Activated CD8-positive, alpha-beta memory T cell treated with anti-CD3 and anti-CD28 coated beads for 36 hours (primary cell): ENCODE measurements at regions not wholly inside any gene's neighbourhood (a gene's known extent, or its start where the extent isn't known, plus 50 kb on each side); places are given as distances from the start of the nearest gene placed in this dataset.

Experiments used
- CTCF ChIA-PET: fragments of 350-600 bp; sonication (Branson Sonifier 250); formaldehyde crosslinking; loops from one replicate; lab custom pipeline; 2021; ENCODE audit warnings: antibody characterized with exemption; lab: Charles Lee
- POLR2A ChIA-PET: fragments of 350-600 bp; sonication (Branson Sonifier 250); formaldehyde crosslinking; loops from one replicate; lab custom pipeline; 2021; ENCODE audit warnings: antibody characterized with exemption; lab: Charles Lee

DNA sequence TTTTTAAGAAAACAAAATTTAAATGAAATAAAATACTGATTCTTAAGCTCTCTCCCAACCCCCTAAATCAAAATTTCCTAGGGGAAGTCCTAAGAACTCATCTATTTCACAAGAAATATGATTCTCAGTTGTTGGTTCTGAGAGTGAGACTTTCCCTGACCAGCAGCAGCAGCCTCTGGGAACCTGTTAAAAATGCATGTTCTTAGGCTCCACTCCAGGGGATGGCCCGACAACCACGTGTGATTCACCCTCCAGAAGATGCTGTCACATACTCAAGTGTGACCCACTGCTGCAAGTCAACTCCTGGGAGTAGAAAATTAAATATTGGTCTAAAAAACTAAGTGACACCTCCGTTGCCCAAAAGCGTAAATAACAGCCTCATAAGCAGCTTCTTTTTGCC lies 343.2 kb upstream of the NR2F2 start:
- ChIA-PET CTCF (no interaction called here), POLR2A (no interaction called here)

DNA sequence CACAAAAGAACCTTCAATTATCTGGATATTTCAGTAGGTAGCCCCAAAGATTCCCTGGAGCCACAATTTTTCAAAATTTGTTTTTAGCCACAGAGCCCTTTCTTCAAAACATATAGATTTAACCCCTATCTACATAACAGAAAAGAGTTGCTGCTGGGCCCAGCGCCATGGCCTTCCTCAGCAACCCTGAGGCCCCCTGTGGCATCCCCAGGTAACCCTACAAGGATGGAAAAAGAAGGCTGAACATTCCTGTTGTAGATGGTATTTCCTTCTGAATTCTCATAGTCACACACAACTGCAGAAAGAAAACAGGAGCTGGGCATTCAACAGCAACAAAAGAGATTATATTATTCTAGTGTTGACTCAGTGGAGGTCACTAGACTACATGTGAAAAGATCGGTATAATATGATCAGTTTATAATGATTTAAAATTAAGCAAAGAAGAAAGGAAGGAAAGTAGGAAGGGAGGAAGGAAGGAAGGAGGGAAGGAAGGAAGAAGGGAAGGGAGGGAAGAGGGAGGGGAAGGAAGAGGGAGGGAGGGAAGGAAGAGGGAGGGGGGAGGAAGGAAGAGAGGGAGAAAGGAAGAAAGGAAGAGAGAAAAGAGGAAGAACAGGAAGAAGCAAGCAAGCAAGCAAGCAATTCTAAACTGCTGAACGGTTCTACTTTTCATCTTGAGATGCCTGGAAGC lies 342.5 kb upstream of the NR2F2 start:
- ChIA-PET CTCF (no interaction called here), POLR2A (no interaction called here)

DNA sequence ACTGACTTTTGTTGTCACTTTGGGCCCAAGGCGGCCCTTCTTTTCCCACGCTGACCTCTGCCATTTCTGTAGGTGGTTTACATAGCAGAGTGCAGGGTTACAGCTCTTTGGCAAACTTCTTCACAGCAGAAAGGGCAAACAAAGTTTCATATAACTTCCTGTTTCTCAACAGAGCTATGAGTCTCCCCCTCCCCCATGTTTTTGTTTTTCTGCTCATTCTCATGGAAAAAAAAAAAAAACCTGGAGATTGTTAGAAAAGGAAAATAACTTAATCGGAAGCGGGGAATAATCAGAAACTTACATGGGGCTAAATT lies 342.0 kb upstream of the NR2F2 start:
- CTCF ChIA-PET, result no interaction called here
- POLR2A ChIA-PET, result no interaction called here

DNA sequence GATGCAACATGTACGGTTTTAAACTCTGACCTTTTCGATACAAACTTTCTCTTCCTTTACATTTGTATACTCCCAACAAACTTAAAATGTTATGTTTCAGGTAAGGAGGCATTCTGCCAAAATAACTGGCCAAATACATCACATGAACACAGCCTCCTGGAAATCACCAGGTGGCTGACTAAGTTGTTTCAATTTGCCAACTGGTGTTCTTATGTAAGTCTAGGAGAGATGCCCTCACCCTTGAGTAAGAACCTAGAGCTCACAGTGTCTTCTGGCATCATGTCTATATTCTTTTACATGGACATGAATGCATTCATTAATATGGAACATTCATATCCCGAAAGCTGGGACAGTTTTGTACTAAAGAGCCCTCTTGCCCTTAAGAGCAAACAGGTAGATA lies 341.1 kb upstream of the NR2F2 start:
- CTCF ChIA-PET, result no interaction called here
- POLR2A ChIA-PET, result no interaction called here

DNA sequence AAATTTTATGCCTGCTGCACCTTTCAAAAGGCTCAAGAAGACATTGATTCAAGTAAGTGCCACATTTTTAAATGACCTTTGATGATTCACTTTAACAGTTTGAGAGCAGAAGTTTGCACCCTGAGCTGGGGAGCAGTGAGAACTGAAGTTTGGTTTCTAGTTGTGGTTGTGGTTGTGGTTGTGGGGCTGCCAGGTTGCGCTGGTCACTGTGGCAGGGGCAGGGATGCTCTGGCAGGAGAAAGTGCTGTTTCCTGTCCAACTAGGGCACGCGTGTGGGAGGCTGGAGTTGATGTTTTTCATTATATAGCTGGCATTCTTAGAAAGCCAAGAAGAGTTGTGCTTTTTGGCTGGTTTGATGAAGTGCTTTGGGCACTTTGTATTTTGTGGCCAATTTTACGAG lies 339.7 kb upstream of the NR2F2 start:
- CTCF ChIA-PET, result interaction anchor here (0.9 kb wide), 1 partner anchor 11 kb away, joined by 3 read pairs; no protein-coding TSS in a partner anchor

DNA sequence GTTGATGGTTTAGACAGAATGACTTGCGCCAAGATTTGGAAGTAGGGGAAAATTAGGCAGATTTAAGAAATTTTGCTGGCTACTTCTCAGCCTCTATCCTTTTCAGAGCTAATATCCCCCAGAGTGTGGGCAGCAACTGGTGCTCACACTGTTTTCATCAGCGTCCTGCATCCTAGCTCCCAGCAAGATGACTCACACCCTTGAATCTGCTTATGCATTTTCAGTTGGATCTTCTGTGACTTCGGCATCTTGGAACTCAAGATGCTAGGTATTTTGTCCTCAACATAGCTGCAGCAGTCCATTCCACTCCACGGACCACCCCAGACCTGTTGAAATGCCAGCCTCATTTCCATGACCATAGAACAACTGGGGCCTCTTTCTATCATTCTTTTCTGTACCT lies 336.1 kb upstream of the NR2F2 start:
- ChIA-PET POLR2A (no interaction called here), CTCF (no interaction called here)

More for the DNA sequence above, 339.7 kb upstream of the NR2F2 start:
- POLR2A ChIA-PET, result no interaction called here

DNA sequence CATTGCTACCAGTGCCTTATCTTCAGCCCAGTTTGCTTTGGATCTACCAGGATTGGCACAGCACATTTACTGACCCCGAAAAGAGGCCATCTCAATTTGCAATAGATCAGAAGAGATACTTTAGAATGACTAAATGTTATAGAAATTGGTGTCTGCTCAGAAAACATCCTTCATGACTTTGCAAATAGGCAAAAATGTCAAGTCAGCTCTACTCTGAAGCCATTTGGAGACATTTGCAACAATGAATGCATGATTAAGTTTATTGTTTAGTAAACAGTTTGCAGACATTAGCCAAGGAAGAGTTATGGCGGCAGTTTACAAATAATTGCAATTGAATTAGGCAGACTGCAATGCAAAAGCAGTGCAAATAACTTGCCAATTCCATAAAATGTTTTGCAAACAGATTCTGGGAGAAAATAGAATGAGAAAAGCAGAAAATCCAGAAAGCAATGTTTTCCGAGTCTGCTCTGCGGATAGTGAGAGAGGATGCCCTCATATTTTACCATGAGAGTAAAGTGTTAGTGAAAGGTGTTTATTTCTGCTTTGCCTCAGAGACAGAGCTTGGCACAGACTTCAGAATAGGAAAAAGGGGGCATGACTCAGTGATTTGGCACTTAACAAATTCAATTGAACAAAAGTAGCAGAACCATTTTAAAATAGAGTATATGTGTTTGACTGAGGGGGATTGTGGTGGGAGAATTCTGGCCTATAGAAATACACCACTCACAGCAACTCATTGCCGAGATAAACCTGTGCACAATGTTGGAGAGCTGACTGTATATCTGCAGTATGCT lies 334.9 kb upstream of the NR2F2 start:
- ChIA-PET POLR2A (no interaction called here), CTCF (no interaction called here)

DNA sequence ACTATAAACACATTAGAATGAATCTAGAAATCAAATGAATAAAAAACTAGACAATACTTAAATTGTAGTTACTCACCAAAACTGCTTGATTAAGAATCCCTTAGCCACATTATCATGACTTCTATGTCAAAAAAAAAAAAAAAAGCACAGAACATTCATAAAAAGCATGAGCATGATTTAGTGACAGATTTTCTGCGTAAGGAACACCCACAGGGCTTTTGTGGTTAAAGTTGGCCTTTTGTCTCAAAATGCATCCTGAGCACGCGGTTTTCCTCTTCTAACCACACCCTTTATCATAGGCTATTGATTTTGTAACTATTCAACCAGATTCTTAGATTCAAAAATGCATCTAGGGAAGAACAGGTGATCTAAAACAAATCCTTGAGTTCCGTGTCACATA lies 334.0 kb upstream of the NR2F2 start:
- ChIA-PET POLR2A (no interaction called here), CTCF (no interaction called here)

DNA sequence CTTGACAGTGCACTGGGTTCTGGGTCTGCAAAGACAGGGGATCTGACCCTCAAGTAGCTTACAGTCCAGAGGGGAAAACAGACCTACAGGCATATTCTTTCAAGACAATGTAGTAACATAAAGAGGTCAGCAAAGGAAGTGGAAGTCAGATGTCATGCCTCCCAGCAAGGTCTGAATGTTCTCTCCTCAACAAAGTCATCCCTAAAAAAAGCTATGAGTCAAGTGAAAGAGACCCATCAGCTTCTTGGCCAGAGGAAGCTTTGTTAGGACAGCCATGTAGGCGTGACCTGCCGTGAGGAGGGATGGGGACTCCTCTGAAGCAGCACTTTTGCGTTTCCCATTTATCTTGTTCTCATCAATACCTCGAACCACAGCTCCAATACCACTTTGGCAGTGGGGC lies 331.6 kb upstream of the NR2F2 start:
- CTCF ChIA-PET, result no interaction called here
- POLR2A ChIA-PET, result no interaction called here

DNA sequence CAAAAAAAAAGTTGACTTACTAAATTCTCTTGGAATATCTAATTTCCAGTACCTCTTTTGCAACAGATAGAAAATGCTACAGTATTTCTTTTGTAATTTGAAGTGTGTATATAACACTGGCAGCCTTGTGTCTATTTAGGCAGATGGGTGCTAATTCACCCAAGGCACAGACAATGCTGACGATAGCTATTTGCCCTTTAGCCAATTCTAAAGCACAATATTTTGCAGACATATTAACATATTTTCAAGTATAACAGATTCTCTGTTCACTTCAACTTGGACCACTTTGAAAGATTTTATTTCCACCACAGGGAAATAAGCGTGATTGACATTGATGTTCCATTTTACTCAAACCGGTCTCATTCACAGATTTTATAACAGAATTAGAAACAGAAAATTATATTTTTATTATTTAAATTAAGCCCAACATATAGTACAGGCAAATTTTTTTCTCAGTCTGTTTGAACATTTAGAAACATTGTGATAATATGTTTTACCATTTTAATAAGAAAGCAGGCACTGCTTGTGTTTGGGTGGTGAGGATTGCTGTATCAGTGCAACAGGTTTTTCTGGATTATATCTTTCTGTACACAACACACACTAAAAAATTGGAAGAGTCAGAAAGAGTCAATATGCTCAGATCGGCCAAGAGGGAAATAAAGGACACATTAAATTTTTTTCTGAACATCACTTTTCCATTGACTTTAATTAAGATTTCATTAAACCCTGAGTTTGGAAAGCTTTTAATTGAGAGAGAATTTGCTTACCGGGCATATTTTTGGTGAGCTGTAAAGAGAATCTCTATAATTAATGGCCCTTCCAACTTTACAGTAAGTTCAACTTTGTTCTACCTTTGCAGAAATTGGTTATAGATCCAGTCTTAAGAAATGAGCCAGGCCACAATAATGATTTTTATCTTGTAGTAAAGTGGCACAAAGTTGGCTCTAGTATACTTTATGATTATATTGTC lies 327.3 kb upstream of the NR2F2 start:
- ChIA-PET CTCF (no interaction called here), POLR2A (no interaction called here)

DNA sequence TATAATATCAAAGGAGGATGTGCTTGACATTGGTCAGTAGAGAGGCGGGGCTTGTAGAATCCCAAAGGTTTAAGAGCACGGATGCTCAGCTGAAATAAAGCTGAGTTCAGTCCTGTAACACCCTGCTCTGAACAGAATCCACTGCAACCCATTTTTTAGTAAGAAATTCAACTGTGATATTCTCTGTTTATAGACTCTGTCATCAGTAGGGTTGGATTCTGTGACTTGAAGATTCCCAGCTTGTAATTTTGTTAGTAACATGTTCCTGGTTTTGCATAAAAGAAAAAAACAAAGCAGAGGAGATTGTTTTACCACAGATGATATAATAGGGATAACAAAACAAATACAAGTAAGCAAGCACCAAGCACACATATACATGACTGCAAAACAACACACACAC lies 324.6 kb upstream of the NR2F2 start:
- ChIA-PET POLR2A (no interaction called here), CTCF (no interaction called here)

DNA sequence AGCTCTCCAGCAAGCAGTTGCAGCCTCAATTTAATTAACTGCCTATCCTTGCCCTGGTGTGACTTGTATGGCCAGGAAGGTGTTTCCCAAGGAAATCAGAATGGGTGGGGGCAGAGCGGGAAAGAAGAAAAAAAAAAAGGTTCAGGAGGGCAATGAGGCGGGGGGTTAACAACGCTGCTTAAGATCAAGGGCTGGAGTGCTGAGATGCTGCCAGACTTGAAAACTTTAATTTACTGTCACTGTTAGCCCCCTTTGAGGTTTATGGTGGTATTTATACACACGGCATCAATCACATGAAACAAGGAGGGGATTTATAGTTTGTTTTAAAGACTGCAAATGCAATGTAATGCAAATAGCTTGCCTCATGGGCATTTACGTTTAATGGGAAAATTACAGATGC lies 319.4 kb upstream of the NR2F2 start:
- ChIA-PET POLR2A (no interaction called here), CTCF (interaction anchor here (0.7 kb wide), 1 partner anchor 64 kb away, joined by 3 read pairs; no protein-coding TSS in a partner anchor)

DNA sequence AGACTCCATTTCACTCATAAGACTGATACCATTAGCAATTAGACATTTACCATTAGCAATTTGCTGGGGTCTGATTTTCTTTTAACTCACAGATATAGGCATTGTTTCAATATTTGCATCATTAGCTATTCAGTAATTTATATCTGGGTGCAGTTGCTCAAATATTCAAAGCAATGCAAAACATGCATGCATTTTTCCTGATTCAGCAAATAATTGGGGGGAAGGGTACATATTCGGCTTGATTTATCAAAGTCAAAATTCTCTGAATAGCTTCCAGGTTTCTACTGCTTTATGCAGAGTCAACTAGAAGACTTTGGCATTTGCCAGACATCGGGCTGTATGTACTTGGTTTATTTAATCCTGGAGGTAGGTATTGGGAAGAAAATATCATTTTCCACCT lies 315.6 kb upstream of the NR2F2 start:
- CTCF ChIA-PET, result no interaction called here

DNA sequence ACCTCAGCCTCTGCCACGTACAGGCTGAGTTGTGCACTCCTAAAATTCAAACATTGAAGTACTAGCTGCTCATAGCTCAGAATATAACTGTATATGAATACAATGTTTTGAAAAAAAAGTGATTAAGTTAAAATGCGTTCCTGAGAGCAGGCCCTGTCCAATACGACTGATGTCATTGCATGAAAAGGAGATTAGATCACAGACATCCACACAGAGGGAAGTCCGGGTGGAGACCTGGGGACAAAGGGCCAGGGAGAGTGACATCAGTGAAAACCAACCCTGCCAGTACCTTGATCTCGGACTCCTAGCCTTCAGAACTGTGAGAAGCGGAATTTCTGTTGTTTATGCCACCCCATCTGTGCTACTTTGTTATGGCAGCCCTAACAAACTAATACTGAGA lies 311.4 kb upstream of the NR2F2 start:
- CTCF ChIA-PET, result no interaction called here

More for the DNA sequence above, 315.6 kb upstream of the NR2F2 start:
- POLR2A ChIA-PET, result no interaction called here

DNA sequence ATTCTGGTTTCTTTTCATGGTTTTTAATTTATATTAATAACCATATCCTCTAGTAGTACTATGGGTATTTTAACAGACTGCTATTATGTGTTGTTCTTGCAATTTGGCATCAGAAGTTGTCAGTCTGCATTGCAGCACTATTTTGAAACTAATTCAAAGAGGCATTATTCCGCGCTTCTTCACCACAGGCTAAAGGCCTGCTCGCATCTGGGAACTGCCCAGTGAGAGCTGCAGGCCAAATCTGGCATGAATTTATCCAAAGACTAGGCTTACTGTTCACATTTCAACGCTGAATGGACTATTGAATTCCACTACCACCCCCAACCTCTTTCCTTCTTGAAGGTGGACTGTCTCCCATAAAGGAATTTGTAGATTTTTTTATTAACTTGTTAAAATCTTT lies 310.4 kb upstream of the NR2F2 start:
- ChIA-PET POLR2A (no interaction called here), CTCF (no interaction called here)

More for the DNA sequence above, 311.4 kb upstream of the NR2F2 start:
- POLR2A ChIA-PET, result no interaction called here

DNA sequence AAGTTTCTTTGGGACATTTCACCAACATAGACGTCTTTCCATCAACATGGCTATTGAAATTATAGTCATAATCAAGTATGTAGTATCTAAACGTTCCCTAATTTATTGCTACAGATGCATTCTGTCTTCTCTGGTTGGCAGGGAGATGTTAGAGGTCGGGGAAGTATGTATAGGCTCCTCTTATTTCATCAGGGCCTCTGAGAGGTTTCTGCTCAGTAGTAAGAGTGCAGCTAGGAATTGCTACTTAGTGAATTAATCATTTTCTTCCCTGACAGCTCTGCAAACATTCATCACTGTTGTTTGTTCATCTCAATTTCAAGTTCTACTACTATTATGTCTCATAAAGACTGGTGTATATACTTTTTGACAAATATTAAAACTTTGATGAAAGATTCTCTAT lies 309.7 kb upstream of the NR2F2 start:
- CTCF ChIA-PET, result no interaction called here

DNA sequence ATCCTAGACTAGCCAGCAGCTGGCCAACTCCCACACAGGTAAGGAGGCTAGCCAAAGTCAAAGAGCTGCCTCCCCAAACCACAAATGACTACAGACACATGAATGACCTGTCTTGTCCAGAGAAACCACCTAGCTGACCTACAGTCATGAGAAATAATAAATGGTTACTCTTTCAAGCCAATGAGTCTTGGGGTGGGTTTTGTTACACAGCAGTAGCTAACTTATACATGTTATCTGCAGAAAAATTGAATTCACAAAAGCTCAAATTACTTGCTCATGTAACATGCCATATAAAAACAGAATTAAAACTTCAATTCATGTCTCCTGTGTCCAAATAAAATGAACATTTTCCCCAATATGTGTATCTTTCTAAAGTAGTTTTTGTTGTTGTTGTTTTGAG lies 307.4 kb upstream of the NR2F2 start:
- ChIA-PET POLR2A (no interaction called here), CTCF (no interaction called here)

More for the DNA sequence above, 309.7 kb upstream of the NR2F2 start:
- POLR2A ChIA-PET, result no interaction called here

DNA sequence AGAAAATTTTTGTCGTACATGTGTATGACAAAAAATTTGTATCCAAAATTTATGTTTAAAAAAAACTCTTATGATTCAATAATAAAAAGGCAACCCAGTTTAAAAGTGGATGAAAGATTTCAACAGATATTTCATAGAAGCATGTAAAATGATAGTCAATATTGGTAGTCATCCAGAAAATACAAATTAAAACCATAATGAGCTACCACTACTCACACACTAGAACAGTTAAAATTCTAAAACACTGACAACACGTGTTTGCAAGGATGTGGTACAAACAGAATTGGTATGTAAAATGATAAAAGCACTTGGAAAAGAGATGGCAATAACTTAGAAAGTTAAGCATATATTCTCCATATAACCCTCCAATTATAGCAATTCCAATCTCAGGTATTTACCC lies 303.0 kb upstream of the NR2F2 start:
- POLR2A ChIA-PET, result no interaction called here
- CTCF ChIA-PET, result no interaction called here

DNA sequence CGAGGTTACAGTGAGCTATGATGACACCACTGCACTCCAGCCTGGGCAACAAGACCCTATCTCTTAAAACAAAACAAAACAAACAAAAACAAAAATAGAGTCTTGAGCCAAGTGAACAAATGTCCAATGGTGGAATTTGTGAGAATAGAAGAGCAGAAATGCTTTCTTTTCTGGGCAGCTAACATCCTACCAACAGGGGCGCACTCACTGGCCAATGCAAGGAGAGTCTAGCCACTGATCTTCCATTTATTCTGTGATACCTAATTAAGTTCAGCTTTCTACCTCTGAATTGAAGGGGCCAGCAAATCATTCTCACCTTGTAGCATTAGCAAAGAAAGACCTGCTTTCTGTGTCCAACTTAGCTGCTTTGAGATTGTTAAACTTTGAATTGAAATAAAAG lies 301.9 kb upstream of the NR2F2 start:
- ChIA-PET POLR2A (no interaction called here), CTCF (interaction anchor here (0.7 kb wide), 1 partner anchor 96 kb away, joined by 3 read pairs; no protein-coding TSS in a partner anchor)

DNA sequence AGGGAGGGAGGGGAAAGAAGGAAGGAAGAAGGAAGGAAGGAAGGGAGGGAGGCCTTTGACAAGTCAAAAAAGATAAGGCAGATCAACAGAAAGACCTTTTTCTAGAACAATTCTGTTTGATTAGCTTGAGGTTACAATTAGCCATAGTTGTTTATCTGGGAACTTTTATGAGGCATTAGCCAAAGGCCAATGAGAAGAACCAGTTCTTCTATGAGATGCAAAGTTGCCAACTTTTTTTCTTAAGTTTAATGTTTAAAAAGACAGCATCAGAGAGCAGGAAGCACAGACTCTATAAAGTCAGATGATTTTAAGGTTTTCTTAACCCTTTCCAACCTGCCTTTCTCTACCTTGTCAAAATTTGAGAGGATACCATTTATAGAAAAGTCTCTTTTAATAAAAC lies 301.3 kb upstream of the NR2F2 start:
- CTCF ChIA-PET, result no interaction called here
- POLR2A ChIA-PET, result no interaction called here
